Right lobe of liver (tissue), 4 donors: ENCODE measurements at regions not wholly inside any gene's neighbourhood (a gene's known extent, or its start where the extent isn't known, plus 50 kb on each side); places are given as distances from the start of the nearest gene placed in this dataset.

Source experiments
- CTCF ChIP-seq, 4 donors: fragments of 200-600 bp in 3 of 4; fragments of 450-650 bp in 1 of 4; IDR thresholded peaks; one replicate each; pipeline versions ENCODE4 v1.5.1 to v1.8.0; 2016 to 2022; ENCODE audit warnings: antibody characterized with exemption in 4 of 4, mild to moderate bottlenecking in 2 of 4
- POLR2A ChIP-seq: fragments of 450-650 bp; IDR thresholded peaks from one replicate; pipeline ENCODE4 v1.6.1; 2017; ENCODE audit warnings: antibody characterized with exemption, mild to moderate bottlenecking
- donor health status: DM: no; HTN: no; CAD: no.
- donor health status: DM: no; HTN: no; CAD: no.
- donor health status: DM: no; HTN: yes; CAD: no.

- TF ChIP-seq CTCF (IDR thresholded peaks at IDR 0.05) (no peak), POLR2A (no peak)
These were observed 521.4 kb upstream of the CAMK1G start for GRCh38 chr1:209062081-209062620.
